GM21360 (cell line): ENCODE measurements at regions not wholly inside any gene's neighbourhood (a gene's known extent, or its start where the extent isn't known, plus 50 kb on each side); places are given as distances from the start of the nearest gene placed in this dataset.
"Not testable (repeated sequence)": the region's sequence is repeated elsewhere in the genome, so short reads cannot be mapped to it uniquely, and the experiment has no call there.

Source experiments
- ATAC-seq: cut with Tn5 transposase; IDR thresholded peaks from one replicate; pipeline ENCODE4 v1.9.1; 2021; ENCODE audit warnings: mild to moderate bottlenecking, moderate library complexity; ENCODE audit not compliant: unreplicated experiment

DNA sequence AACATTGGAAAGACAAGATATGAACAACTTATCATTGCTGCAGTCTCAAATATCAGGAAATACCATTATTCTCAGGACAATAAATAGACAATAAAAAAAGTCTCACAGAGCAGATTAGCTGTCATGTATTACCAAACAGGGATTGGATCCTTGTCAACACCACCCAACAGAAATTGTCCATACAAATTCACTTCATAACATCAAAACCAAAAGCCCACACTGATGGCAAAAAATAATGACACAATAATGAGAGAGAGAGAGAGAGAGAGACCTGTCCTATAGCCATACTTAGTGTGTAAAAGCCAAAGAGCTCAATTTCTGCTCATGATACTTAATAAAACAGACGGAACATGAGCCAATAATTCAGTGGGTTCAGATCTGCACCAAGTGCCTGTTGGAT is 96.5 kb downstream of the PPIAL4G start:
- ATAC-seq = no peak

DNA sequence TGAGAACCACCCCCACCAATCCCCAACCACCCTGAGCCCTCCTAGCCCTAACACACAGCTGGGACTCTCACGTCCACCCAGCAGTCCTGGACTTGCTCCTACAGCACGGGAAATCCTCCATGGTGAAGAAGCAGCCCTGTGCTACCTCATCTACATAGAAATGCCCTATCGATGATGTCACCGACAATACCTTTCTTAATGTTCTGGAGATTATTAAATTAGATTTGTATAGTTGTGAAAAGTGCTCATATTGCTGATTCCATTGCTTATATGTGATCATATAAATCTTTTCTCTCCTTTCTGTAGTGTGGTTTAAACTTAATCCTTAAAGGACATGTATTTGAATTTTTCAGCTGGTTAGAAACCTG is 97.1 kb downstream of the PPIAL4G start:
- not testable (repeated sequence) for ATAC-seq

DNA sequence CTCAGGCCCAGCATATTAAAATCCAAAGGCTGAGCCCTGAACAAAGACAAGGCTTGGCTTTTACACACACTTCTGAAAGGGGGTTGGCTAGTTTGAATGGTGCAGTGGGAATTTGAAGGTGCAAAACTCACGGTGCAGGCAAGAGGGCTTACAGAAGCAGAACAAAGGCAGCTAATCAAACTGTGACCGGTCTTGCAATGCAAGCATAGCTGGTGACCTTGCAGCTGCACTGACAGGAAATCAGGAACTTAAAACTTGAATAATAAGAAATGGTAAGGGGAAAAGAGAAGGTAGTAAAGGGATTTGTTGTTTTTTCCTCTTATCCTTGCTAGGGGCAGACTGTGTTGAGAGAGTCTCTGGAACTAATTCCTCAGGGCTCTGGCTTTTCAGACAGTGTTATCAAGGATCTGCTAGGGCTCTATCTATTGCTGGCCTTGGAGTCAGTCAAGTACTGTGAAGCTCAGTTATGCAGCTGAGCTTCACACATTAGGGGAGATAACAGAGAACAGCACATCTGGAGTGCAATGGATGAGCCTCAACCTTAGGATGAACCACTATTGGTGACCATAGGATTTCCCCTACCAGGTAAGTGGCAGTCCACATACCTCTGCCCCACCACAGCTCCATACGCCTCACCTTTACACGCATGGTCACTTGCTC is 97.6 kb downstream of the PPIAL4G start:
- no peak for ATAC-seq

DNA sequence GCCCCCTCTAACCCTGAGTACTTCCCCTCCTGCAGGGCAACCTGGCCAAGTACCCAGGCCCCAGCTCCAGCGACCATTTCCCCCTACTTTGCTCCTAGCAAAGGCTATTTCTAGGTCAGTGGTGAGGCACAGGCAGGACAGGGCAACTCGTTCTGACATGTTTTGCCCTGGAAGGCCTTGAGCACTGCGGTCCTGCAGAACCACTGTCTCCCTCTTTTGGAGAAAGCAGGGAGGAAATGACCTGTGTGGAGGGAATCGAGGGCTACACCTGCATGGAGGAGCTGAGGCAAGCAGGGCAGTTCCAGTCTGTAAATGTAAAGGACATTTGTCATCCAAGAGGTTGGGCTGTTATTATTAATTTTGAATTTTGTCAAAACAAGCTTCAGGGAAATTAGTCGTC is 99.1 kb downstream of the PPIAL4G start:
- no peak for ATAC-seq

DNA sequence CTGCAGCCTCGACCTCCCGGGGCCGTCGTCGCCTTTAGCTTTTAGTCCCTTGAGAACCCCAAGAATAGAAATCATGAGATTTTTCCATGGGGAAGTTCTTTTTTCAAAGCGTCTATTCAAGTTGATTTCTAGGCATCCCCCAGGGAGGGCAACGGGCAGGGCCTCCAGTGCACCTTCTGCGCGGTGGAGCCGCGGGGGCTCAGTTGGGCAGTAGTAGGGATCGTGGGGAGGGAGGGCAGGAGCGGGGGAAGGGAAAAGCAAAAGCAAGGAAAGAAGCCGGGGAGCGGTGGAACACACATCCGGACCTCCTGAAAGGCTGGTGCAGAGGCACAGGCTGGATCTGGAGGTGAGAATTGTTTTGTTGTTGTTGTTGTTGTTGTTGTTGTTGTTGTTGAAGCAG is 103.4 kb downstream of the PPIAL4G start:
- no peak for ATAC-seq

DNA sequence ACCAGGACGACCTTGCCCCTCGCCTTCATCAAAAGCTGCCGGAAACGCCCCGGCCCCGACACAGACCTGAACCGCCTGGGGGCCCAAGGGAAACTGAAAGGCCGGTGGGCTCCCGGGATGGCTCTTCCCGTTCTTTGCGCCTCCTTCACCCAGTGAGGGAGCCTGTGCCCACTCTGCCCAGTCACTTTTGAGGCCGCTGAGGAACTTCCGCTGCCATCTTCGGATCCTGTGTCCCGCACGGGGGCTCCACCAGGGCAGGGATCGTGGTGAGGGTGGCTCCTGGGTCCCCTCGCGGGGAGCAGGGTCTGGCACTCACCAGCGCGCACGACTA is 104.0 kb downstream of the PPIAL4G start:
- no peak for ATAC-seq

DNA sequence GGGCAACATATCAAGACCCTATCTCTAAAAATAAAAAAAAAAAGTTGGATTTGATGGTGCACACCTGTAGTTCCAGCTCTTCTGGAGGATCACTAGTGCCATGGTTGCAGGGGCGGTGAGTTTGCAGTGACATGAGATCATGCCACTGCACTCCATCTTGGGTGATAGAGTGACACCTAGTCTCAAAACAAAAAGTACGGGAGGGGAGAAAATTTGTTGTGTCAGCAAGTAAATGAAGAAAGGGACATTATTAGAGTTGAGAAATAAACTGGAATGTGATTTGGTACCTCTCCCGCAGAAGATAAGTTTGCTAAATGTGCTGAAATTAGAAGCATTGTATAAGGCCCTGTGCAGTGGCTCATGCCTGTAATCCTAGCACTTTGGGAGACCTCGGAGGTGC is 105.1 kb downstream of the PPIAL4G start:
- ATAC-seq = not testable (repeated sequence)

DNA sequence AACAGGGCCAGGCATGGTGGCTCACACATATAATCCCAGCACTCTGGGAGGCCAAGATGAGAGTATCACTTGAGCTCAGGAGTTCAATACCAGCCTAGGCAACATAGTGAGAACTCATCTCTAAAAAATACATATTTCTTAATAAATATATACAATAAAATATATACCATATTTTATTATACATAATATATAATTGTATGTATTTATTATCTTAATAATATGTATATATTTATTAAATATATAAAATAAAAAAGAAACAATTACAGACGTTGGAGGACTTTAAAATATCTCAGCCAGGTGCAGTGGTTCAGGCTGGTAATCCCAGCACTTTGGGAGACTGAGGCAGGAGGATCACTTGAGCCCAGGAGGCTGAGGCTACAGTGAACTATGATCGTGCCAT is 106.1 kb downstream of the PPIAL4G start:
- not testable (repeated sequence) for ATAC-seq

DNA sequence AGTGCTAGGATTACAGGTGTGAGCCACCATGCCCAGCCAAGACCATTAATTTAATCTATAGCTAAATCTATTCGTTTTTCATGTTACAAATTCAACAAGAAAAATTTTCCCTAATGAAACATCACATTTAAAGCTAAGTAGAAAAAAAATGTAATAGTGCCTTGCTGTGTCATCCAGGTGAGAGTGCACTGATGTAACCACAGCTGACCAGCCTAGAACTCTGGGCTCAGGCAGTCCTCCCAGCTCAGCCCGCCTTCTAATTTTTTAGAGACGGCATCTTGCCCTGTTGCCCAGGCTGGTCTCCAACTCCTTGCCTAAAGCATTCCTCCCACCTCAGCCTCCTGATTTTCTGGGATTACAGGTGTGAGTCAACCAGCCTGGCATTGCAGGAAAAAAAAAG is 109.0 kb downstream of the PPIAL4G start:
- no peak for ATAC-seq

DNA sequence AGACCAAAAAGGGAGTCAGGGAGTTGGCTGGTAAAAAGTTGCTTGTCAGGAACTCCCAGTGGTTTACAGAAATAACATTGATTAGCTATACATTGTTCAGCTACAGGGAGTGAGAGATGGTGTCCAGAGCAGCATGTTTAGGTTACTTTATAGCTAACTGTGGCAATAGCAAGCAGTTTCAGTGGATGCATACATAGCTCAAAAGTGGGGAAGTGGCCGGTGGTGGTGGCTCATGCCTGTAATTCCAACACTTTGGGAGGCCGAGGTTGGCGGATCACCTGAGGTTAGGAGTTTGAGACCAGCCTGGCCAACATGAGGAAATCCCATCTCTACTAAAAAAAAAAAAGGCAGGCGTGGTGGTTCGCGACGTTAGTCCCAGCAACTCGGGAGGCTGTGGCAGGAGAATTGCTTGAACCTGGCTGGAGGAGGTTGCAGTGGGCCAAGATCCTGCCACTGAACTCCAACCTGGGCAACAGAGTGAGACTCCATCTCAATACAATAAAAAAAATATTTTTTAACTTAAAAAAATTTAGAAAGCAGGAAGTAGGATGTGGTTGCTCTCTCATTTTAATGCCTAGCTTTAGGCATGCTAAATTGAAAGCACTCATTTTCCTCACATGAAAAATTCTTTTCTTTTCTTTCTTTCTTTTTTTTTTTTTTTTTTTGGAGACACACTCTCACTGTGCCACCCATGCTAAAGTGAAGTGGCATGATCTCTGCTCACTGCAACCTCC is 109.7 kb downstream of the PPIAL4G start:
- ATAC-seq = no peak

DNA sequence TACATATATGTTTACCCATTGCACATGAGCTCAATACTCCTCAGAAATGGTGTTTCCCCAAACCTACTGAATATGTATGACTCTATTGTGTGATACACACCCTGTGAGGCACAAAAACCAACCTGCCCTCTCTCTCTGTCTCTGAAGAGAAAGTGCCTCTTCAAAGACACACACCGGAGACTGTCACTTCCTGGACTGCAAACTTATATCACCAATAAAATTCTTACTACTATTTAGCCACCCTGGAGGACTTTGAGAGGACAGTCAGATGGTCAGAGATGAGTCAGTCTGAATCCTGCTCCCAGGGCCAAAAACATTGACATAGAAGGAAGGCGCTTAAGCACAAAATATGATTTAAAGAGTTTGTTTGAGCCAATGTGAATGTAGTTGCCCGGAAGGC is 110.4 kb downstream of the PPIAL4G start:
- ATAC-seq = no peak

DNA sequence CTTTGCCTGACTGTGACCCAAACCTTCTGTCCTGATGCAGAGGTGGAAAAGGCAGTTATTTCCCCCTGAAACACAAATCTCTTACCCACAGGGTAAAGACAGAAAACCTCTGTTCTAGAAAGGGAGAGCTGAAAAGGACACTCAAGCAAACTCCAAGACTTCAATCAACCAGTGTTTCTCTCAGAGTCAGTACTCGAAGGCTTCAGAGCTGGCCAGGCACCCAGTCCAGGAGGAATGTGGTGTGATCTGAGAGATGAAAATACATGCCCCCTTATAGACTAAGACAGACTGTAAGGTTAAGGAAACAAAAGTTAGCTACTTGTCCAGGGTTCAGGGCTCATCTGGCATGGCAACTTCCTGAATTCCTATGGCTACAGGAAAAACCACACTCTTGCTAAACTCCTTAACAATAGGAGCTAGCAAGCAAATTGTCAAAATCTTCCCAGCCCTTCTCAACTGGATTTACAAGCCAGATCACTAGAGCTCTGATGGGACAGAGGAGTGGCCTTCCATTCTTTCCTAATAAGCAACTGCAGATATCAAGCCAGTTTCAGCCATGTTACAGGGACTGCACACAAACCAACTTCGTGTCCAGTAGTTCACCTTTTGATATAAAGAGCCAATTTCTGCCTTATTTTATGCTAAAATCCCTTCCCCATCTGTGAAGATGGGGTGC is 110.9 kb downstream of the PPIAL4G start:
- not testable (repeated sequence) for ATAC-seq

DNA sequence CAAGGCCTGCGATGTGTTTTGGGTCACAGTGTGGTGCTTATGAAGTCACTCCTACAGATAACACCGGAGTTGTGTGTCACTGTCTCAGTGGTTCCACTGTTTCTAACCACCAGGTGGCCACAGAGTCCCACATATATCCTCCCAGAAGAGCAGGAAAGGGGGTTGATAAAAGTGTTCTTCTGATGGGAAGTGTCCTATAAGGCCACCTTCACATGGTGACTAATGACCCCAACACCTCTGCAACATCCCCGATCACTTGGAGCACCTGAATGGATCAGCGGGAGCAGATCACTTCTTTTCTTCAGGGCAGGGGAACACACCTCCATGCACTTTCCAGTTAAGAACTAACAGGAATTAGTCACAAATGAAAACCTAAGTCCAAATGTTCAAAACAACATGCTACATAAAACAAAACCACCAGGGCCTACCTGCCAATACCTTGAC is 111.5 kb downstream of the PPIAL4G start:
- ATAC-seq = not testable (repeated sequence)

DNA sequence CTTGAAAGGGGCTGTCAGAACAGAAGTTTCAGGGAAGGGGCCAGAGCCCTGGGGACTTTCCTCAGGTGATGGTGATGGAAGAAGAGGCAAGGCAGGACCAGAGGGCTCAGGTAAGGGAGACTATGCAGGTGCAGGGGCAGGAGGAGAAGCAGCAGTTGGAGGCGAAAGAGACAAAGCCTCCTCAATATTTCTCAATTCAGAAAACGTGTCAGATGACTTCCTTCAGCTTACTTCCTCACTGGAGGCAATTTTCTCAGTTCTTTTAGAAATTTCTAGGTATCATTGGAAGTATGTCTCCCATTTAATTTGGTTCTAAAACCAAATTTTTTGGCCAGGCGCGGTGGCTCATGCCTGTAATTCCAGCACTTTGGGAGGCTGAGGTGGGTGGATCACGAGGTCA is 112.4 kb downstream of the PPIAL4G start:
- not testable (repeated sequence) for ATAC-seq

DNA sequence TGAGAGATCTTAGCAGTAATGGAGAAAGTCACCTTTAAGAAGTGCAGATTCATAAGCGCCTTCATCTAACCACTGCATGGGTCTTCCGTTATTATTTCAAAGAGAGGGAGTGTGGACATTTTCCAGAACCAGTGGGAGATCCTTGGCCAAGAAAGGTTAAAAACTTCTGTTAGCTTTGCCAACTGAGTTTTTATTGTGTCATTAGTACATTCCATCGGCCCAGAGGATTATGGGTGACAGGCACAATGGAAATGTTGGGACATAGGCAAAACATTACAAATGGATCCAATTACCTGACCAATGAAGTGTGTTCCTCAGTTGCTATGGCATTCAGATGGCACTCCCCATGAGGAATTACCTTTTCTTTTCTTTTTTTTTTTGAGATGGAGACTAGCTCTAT is 115.5 kb downstream of the PPIAL4G start:
- no peak for ATAC-seq

DNA sequence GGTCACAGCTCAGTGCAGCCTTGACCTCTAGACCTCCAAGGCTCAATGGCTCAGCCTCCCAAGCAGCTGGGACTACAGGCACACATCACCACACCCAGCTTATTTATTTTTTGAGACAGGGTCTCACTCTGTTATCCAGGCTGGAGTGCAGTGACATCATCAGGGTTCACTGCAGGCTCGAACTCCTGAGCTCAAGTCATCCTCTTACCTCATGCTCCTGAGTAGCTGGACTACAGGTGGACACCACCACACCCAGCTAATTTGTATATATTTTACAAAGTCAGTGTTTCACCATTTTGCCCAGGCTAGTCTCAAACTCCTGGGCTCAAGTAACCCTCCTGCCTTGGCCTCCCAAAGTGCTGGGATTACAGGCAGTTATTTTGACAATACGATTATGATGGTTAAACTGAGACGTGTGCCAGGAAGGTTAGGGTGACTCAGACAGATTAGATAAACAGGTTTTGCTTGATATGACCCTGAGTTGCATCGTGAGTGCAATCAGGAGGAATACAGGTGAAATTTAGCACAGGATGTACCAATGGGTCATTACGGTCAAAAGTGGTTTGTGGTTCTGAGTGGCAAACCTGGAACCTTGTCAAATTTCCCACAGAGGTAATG is 116.9 kb downstream of the PPIAL4G start:
- not testable (repeated sequence) for ATAC-seq

DNA sequence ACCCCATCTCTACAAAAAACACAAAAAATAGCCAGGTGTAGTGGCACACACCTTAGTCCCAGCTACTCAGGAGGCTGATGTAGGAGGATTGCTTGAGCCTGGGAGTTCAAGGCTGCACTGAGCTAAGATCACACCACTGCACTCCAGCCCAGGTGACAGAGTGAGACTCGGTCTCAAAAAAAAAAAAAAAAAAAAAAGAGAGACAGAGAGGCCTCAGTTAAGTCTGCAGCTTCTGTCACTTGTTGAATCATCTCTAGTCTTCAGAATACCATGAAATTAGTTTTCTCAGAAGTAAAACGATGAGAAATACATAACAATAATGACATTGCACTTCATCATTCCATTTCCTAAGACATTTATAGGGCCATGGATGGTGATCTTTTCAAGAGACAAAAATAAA is 118.0 kb downstream of the PPIAL4G start:
- ATAC-seq = not testable (repeated sequence)

DNA sequence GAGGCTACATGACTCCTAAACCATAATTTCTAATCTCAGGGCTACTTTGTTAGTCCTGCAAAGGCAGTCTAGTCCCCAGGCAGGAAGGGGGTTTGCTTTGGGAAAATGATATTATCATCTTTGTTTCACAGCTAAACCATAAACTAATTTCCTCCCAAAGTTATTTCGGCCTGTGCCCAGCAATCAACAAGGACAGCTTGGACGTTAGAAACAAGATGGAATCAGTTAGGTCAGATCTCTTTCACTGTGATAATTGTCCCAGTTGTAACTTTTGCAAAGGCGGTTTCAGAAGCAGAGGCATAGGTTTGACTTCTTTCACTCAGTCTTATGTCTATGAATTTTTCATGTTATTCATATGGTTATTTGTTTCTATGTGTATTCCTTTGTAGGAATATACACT is 119.1 kb downstream of the PPIAL4G start:
- not testable (repeated sequence) for ATAC-seq

DNA sequence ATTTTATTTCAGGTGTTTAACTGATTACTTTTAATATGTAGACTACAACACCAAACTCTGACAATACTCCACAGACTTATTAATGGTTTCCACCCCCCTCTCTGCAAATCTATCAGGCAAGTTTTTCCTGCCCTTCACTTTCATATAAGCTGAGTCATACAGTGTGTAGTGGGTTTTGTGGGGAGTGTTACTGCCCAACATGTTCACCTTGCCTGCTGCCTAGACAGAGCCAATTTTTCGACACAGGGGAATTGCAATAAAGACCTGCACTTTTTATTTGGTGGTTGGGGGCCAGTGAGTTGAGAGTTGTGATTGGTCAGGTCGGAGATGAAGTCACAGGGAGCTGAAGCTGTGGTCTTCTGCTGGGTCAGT is 119.7 kb downstream of the PPIAL4G start:
- ATAC-seq = no peak

DNA sequence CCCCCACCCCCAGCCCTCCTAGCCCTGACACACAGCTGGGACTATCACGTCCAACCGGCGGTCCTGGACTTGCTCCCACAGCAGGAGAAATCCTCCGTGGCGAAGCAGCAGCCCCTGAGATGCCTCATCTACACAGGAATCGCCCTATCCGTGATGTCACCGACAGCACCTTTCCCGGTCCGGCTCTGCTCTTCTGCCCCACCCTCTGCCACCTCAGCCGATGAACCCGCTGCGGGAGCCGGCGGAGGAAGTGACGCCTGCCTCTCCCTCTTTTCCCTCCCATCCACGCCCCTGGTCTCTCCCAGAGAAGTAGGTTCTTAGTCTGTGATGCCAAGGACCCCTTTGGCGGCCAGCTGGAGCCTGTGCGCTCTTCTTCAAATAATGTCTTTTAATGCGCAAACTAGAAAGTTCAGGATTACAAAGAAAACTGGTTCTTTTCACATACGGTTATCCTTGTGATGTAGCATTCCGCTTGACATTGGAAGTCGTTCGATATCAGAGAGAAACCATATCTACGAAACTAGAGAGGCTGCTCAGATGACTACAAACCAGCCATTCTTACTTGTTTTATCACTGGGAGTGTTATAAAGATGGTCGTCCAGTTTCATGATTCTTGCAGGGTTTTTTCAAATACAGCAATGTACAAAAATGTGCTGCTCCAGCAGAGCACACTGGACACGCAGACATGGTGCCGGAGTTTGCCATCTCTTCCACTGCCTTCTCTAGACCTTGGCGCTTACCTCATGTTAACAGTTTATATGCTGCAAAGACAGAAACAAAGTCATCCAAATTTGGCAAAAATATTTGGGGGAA is 120.3 kb downstream of the PPIAL4G start:
- ATAC-seq = no peak

DNA sequence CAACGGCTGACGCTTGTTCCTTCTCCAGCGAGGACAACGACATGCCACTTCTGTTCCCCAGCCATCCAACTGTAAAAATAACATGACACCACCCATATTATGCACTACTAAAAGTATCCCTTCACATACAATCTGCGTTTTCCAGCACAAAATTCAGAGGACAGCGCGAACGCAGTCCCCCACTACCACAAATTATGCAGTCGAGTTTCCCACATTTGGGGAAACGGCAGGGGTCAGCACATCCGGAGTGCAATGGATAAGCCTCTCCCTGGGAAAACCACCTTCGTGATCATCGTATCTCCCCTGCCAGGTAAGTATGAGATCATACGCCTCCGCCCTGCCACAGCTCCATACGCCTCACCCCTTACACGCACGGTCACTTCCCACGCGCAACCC is 120.9 kb downstream of the PPIAL4G start:
- ATAC-seq = no peak
